Right lobe of liver (tissue), 6 donors: ENCODE measurements at regions not wholly inside any gene's neighbourhood (a gene's known extent, or its start where the extent isn't known, plus 50 kb on each side); places are given as distances from the start of the nearest gene placed in this dataset.
"Not testable (repeated sequence)": the region's sequence is repeated elsewhere in the genome, so short reads cannot be mapped to it uniquely, and the experiment has no call there.

Experiments
- ATAC-seq, 4 donors: fragments of 200-7000 bp; cut with Tn5 transposase; one replicate each; pipeline ENCODE4 v1.9.1; 2020; ENCODE audit warnings: mild to moderate bottlenecking in 4 of 4, moderate library complexity in 4 of 4
- DNase-seq, 3 donors: peaks; one replicate each; pipeline ENCODE4 v3.0.0-alpha.2; 2020
- H3K27ac ChIP-seq, 3 donors: fragments of 200-600 bp; one replicate each; pipeline ENCODE4 v1.8.0; 2022
- H3K27me3 ChIP-seq, 2 donors: fragments of 200-600 bp; one replicate each; pipeline ENCODE4 v1.8.0; 2022
- H3K36me3 ChIP-seq, 4 donors: fragments of 200-600 bp; sonication (generic) in 1 of 4; one replicate each; pipeline versions ENCODE4 v1.5.1 to v1.8.0; 2017 to 2022; ENCODE audit warnings: control low read depth in 1 of 4
- H3K4me1 ChIP-seq, 4 donors: fragments of 200-600 bp; sonication (generic) in 1 of 4; one replicate each; pipeline versions ENCODE4 v1.5.1 to v1.8.0; 2017 to 2022; ENCODE audit warnings: control low read depth in 1 of 4
- H3K4me3 ChIP-seq, 3 donors: fragments of 200-600 bp; one replicate each; pipeline ENCODE4 v1.8.0; 2022
- H3K9me3 ChIP-seq, 4 donors: fragments of 200-600 bp; sonication (generic) in 1 of 4; one replicate each; pipeline versions ENCODE4 v1.5.1 to v1.8.0; 2017 to 2022; ENCODE audit warnings: control low read depth in 1 of 4
- CTCF ChIP-seq, 4 donors: fragments of 200-600 bp in 3 of 4; fragments of 450-650 bp in 1 of 4; IDR thresholded peaks; one replicate each; pipeline versions ENCODE4 v1.5.1 to v1.8.0; 2016 to 2022; ENCODE audit warnings: antibody characterized with exemption in 4 of 4, mild to moderate bottlenecking in 2 of 4
- POLR2A ChIP-seq: fragments of 450-650 bp; IDR thresholded peaks from one replicate; pipeline ENCODE4 v1.6.1; 2017; ENCODE audit warnings: antibody characterized with exemption, mild to moderate bottlenecking
- WGBS: methylation state at CpG from one replicate; pipeline ENCODE4 v1.1.6; 2018; ENCODE audit warnings: low coverage, low lambda C conversion rate; ENCODE audit not compliant: insufficient coverage; ENCODE audit errors: missing lambda C conversion rate; 5-methylcytosine and 5-hydroxymethylcytosine counted together
- intact Hi-C, 2 donors: fragments of 100-400 bp; cut with DNase I; formaldehyde crosslinking; loops; one replicate each; pipeline versions ENCODE4 v1.11.2 to v1.14.1; 2022
- donor health status: DM: no; HTN: yes; CAD: no.
- donor health status: DM: no; HTN: no; CAD: no.
- donor health status: DM: no; HTN: no; CAD: no.
- donor health status: DM: no; HTN: yes; CAD: no.
- donor health status: DM: no; HTN: yes; CAD: no.

- no peak for DNase-seq
- intact Hi-C loops, result no loop called here
Measured at GRCh38 chr4:160100316-160100715, 997.4 kb downstream of the RAPGEF2 start.

GRCh38 chr4:160110891-160111290 lies 1008.0 kb downstream of the RAPGEF2 start:
- Histone ChIP-seq H3K4me1 (no peaks in the 10 kb centered on the region), H3K36me3 (no peaks in the 10 kb centered on the region), H3K27me3 (no peaks in the 10 kb centered on the region), H3K4me3 (no peak overlapping the region), H3K27ac (no peak overlapping the region), H3K9me3 (peaks cover 0 to 3% (median 0%) of the 10 kb centered on the region in 4 donors)
- DNase-seq (no peak), ATAC-seq (no peak)
- WGBS, result 53% methylated on average over 3 of the region's 3 CpGs
- intact Hi-C loops, result no loop called here
- no peak for TF ChIP-seq POLR2A
- no peak for TF ChIP-seq CTCF (IDR thresholded peaks at IDR 0.05)

More at GRCh38 chr4:160100316-160100715, 997.4 kb downstream of the RAPGEF2 start:
- no peak for ATAC-seq
- Histone ChIP-seq H3K4me1 (no peaks in the 10 kb centered on the region), H3K4me3 (no peak overlapping the region), H3K36me3 (no peaks in the 10 kb centered on the region), H3K27ac (no peak overlapping the region), H3K9me3 (no peaks in the 10 kb centered on the region), H3K27me3 (no peaks in the 10 kb centered on the region)
- WGBS, result 70% methylated on average over 1 of the region's 1 CpG
- TF ChIP-seq CTCF (IDR thresholded peaks at IDR 0.05) (no peak), POLR2A (no peak)

- DNase-seq (no peak), ATAC-seq (no peak)
- intact Hi-C loops, result no loop called here
- Histone ChIP-seq H3K36me3 (no peaks in the 10 kb centered on the region), H3K4me1 (no peaks in the 10 kb centered on the region), H3K27me3 (no peaks in the 10 kb centered on the region), H3K4me3 (no peak overlapping the region), H3K9me3 (no peaks in the 10 kb centered on the region), H3K27ac (no peak overlapping the region)
- TF ChIP-seq POLR2A, result no peak
- TF ChIP-seq CTCF (IDR thresholded peaks at IDR 0.05), result no peak
Measured at GRCh38 chr4:160117686-160118085, 1014.8 kb downstream of the RAPGEF2 start.

GRCh38 chr4:160125576-160126287 lies 1022.9 kb downstream of the RAPGEF2 start:
- 81% methylated on average over 12 of the region's 24 CpGs for WGBS

GRCh38 chr4:160127211-160127610 lies 1024.3 kb downstream of the RAPGEF2 start:
- DNase-seq, result no peak
- intact Hi-C loops, result no loop called here
- Histone ChIP-seq H3K27me3 (no peaks in the 10 kb centered on the region), H3K9me3 (no peaks in the 10 kb centered on the region), H3K4me3 (no peak overlapping the region), H3K4me1 (no peaks in the 10 kb centered on the region), H3K27ac (no peak overlapping the region), H3K36me3 (no peaks in the 10 kb centered on the region)
- no peak for ATAC-seq
- no peak for TF ChIP-seq POLR2A
- no peak for TF ChIP-seq CTCF (IDR thresholded peaks at IDR 0.05)

More at GRCh38 chr4:160125576-160126287, 1022.9 kb downstream of the RAPGEF2 start:
- H3K27ac ChIP-seq, DNase-seq, H3K4me1 ChIP-seq, intact Hi-C loops, ATAC-seq, H3K27me3 ChIP-seq, H3K36me3 ChIP-seq, H3K4me3 ChIP-seq, H3K9me3 ChIP-seq: not testable (repeated sequence)
